Endodermal cell (in vitro differentiated cells): ENCODE measurements at regions not wholly inside any gene's neighbourhood (a gene's known extent, or its start where the extent isn't known, plus 50 kb on each side); places are given as distances from the start of the nearest gene placed in this dataset.

Experiments
- DNase-seq: peaks from one replicate; pipeline ENCODE4 v3.0.0-alpha.2; 2017
- H3K27ac ChIP-seq: 2 replicates; pipeline ENCODE4 v1.5.1; 2013; ENCODE audit warnings: mild to moderate bottlenecking, low read depth, low read length, moderate library complexity
- H3K27me3 ChIP-seq: 2 replicates; pipeline ENCODE4 v1.6.1; 2013; ENCODE audit warnings: mild to moderate bottlenecking, low read length, moderate library complexity; ENCODE audit not compliant: insufficient read depth, control insufficient read depth, poor library complexity, severe bottlenecking
- H3K36me3 ChIP-seq: 2 replicates; pipeline ENCODE4 v1.7.0; 2013; ENCODE audit warnings: mild to moderate bottlenecking, low read length, moderate library complexity; ENCODE audit not compliant: control insufficient read depth, insufficient read depth
- H3K4me1 ChIP-seq: one replicate; pipeline ENCODE4 v1.7.0; 2013; ENCODE audit warnings: low read length; ENCODE audit not compliant: control insufficient read depth, insufficient read depth
- H3K4me3 ChIP-seq: 2 replicates; pipeline ENCODE4 v1.5.1; 2013; ENCODE audit warnings: mild to moderate bottlenecking, low read length, moderate library complexity
- H3K9ac ChIP-seq: 2 replicates; pipeline ENCODE4 v1.6.1; 2013; ENCODE audit warnings: mild to moderate bottlenecking, low read length, moderate library complexity; ENCODE audit not compliant: poor library complexity, severe bottlenecking; ENCODE audit errors: extremely low read depth
- H3K9me3 ChIP-seq: 2 replicates; pipeline ENCODE4 v1.6.1; 2013; ENCODE audit warnings: mild to moderate bottlenecking, low read length, moderate library complexity; ENCODE audit not compliant: control insufficient read depth
- H3K27ac Mint-ChIP-seq: 2 replicates; pipeline ENCODE4 v1.8.0; 2020; ENCODE audit warnings: mixed read lengths
- H3K27me3 Mint-ChIP-seq: 2 replicates; pipeline ENCODE4 v1.8.0; 2021; ENCODE audit warnings: mild to moderate bottlenecking, mixed read lengths; ENCODE audit not compliant: insufficient read depth
- H3K36me3 Mint-ChIP-seq: 2 replicates; pipeline ENCODE4 v1.8.0; 2020; ENCODE audit warnings: low read depth, mixed read lengths
- H3K4me1 Mint-ChIP-seq: 2 replicates; pipeline ENCODE4 v1.8.0; 2020; ENCODE audit warnings: mixed read lengths
- H3K4me3 Mint-ChIP-seq: 2 replicates; pipeline ENCODE4 v1.8.0; 2020; ENCODE audit warnings: mild to moderate bottlenecking, moderate library complexity, mixed read lengths
- H3K9me3 Mint-ChIP-seq: 2 replicates; pipeline ENCODE4 v1.8.0; 2020; ENCODE audit warnings: mild to moderate bottlenecking, mixed read lengths
- WGBS, 2 experiments: methylation state at CpG; one replicate each; pipeline versions ENCODE4 v1.1.5 to v1.1.7; 2013; ENCODE audit warnings: missing lambda C conversion rate in 2 of 2, mixed read lengths in 1 of 2; ENCODE audit not compliant: insufficient coverage in 1 of 2, insufficient read length in 1 of 2; 5-methylcytosine and 5-hydroxymethylcytosine counted together
- TF ChIP-seq, protein P1 (sequence below): fragments of 200-600 bp; sonication (generic); conservative IDR thresholded peaks from 2 replicates; pipeline ENCODE4 v1.5.0; 2021; ENCODE audit warnings: antibody characterized with exemption, mild to moderate bottlenecking

DNA sequence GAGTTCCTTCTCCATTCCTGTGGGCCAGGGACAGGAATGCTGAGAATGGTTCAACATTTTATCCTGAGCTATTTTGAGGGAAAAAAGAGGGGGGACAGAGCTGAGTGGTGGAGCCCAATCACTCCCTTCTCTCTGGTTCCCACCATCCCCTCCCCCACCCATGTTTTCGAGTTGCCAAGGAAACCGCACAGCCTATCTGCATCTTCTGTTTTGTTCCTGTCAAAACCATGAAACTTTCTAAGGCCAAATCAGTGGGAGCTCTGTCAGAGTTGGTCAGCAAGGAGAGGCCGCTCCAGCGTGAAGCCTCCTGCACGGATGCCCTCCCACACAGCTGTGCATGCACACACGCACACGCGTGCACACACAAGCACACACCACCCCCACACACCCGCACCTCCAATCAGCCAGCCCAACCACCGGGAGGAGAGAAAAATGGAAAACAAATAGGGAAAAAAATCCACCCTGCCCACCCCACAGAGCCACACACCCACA is 54.5 kb upstream of the ATP2B4 start:
- peak overlapping the region; percentile 81 for H3K27ac ChIP-seq
- H3K9ac ChIP-seq, result no peak overlapping the region
- no peak overlapping the region for H3K4me3 Mint-ChIP-seq

DNA sequence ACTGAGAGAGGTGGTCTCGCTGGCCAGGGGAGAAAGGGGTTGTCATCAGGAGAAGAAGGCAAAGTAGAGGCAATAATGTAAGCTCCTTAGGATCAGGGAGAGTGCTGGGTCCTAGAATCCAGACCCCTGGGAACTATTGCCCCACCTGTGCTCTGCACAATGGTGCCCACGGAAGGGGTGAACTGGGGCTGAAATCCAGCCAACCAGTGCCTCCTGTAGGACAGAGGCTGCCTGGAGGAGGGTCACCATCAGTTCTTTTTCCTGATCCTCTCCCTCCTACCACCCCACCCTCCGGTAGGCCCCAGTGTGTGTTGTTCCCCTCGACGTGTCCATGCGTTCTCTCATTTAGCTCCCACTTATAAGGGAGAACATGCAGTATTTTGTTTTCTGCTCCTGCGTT is 52.9 kb upstream of the ATP2B4 start:
- no peaks in the 10 kb centered on the region for H3K36me3 ChIP-seq
- no peaks in the 10 kb centered on the region for H3K27me3 ChIP-seq
- no peak overlapping the region for H3K27ac ChIP-seq
- Mint-ChIP-seq H3K4me1 (peaks cover 14% of the 10 kb centered on the region), H3K27ac (no peak overlapping the region), H3K27me3 (peaks cover 1% of the 10 kb centered on the region), H3K4me3 (no peak overlapping the region), H3K36me3 (no peaks in the 10 kb centered on the region), H3K9me3 (no peaks in the 10 kb centered on the region)
- no peak overlapping the region for H3K9ac ChIP-seq
- H3K4me1 ChIP-seq, result no peaks in the 10 kb centered on the region
- H3K4me3 ChIP-seq, result no peak overlapping the region
- TF ChIP-seq, protein P1, sequence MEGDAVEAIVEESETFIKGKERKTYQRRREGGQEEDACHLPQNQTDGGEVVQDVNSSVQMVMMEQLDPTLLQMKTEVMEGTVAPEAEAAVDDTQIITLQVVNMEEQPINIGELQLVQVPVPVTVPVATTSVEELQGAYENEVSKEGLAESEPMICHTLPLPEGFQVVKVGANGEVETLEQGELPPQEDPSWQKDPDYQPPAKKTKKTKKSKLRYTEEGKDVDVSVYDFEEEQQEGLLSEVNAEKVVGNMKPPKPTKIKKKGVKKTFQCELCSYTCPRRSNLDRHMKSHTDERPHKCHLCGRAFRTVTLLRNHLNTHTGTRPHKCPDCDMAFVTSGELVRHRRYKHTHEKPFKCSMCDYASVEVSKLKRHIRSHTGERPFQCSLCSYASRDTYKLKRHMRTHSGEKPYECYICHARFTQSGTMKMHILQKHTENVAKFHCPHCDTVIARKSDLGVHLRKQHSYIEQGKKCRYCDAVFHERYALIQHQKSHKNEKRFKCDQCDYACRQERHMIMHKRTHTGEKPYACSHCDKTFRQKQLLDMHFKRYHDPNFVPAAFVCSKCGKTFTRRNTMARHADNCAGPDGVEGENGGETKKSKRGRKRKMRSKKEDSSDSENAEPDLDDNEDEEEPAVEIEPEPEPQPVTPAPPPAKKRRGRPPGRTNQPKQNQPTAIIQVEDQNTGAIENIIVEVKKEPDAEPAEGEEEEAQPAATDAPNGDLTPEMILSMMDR, result peak; percentile 35
- WGBS, 2 experiments, result 85 to 100% methylated on average over 5 to 7 of the region's 7 CpGs
- DNase-seq, result peak; percentile 60
- H3K9me3 ChIP-seq, result no peaks in the 10 kb centered on the region

More for the DNA sequence above, 54.5 kb upstream of the ATP2B4 start:
- Histone ChIP-seq H3K36me3 (no peaks in the 10 kb centered on the region), H3K4me1 (no peaks in the 10 kb centered on the region), H3K27me3 (no peaks in the 10 kb centered on the region), H3K9me3 (no peaks in the 10 kb centered on the region), H3K4me3 (no peak overlapping the region)
- Mint-ChIP-seq H3K4me1 (peaks cover 14% of the 10 kb centered on the region), H3K9me3 (no peaks in the 10 kb centered on the region), H3K27me3 (peaks cover 1% of the 10 kb centered on the region), H3K27ac (peak overlapping the region; percentile 7), H3K36me3 (no peaks in the 10 kb centered on the region)
- DNase-seq, result peak; percentile 87
- WGBS, 2 experiments, result 35 to 78% methylated on average over 3 to 10 of the region's 10 CpGs
- TF ChIP-seq, protein P1, result no peak
